Naive thymus-derived CD4-positive, alpha-beta T cell (primary cell): ENCODE measurements at regions not wholly inside any gene's neighbourhood (a gene's known extent, or its start where the extent isn't known, plus 50 kb on each side); places are given as distances from the start of the nearest gene placed in this dataset.

Experiments
- ATAC-seq: fragments of 150-1000 bp; cut with Tn5 transposase; 2 replicates; pipeline ENCODE4 v1.10.0; 2021; ENCODE audit warnings: mild to moderate bottlenecking, moderate library complexity
- CTCF ChIA-PET: fragments of 350-600 bp; sonication (Branson Sonifier 250); formaldehyde crosslinking; loops from one replicate; lab custom pipeline; 2021; ENCODE audit warnings: antibody characterized with exemption; lab: Charles Lee
- POLR2A ChIA-PET: fragments of 350-600 bp; sonication (Branson Sonifier 250); formaldehyde crosslinking; loops from one replicate; lab custom pipeline; 2021; ENCODE audit warnings: antibody characterized with exemption, inconsistent platforms; lab: Charles Lee
- DNase-seq, 9 donors: peaks; one replicate each; pipeline versions ENCODE4 v3.0.0 to v3.0.0-alpha.2; 2020 to 2022; ENCODE audit warnings: mixed read lengths in 1 of 9
- H3K27ac ChIP-seq: one replicate; pipeline ENCODE4 v1.7.0; 2013; ENCODE audit warnings: mild to moderate bottlenecking, low read depth, low read length, moderate library complexity
- H3K27me3 ChIP-seq, 2 donors: one replicate each; pipeline ENCODE4 v1.7.0; 2013; ENCODE audit warnings: low read length in 2 of 2, mild to moderate bottlenecking in 2 of 2, moderate library complexity in 2 of 2; ENCODE audit not compliant: control insufficient read depth in 2 of 2, insufficient read depth in 2 of 2
- H3K36me3 ChIP-seq, 3 experiments: 1 replicate in 2 of 3; 2 replicates in 1 of 3; pipeline ENCODE4 v1.7.0; 2013; ENCODE audit warnings: low read length in 3 of 3, mild to moderate bottlenecking in 3 of 3, moderate library complexity in 1 of 3; ENCODE audit not compliant: insufficient read depth in 3 of 3, control insufficient read depth in 2 of 3
- H3K4me1 ChIP-seq, 2 donors: one replicate each; pipeline ENCODE4 v1.7.0; 2013; ENCODE audit warnings: low read length in 2 of 2, mild to moderate bottlenecking in 2 of 2, moderate library complexity in 1 of 2; ENCODE audit not compliant: control insufficient read depth in 2 of 2, insufficient read depth in 2 of 2
- H3K4me3 ChIP-seq: 2 replicates; pipeline ENCODE4 v1.7.0; 2013; ENCODE audit warnings: mild to moderate bottlenecking, low read length
- H3K9me3 ChIP-seq, 3 experiments: 1 replicate in 2 of 3; 2 replicates in 1 of 3; pipeline ENCODE4 v1.7.0; 2013; ENCODE audit warnings: low read length in 3 of 3; ENCODE audit not compliant: control insufficient read depth in 2 of 3
- H3K27ac Mint-ChIP-seq, 9 donors: one replicate each; pipeline ENCODE4 v1.8.0; 2020 to 2022; ENCODE audit warnings: mixed read lengths in 9 of 9, mild to moderate bottlenecking in 8 of 9, moderate library complexity in 5 of 9, inconsistent platforms in 2 of 9
- H3K27me3 Mint-ChIP-seq, 5 donors: one replicate each; pipeline ENCODE4 v1.8.0; 2021 to 2022; ENCODE audit warnings: mixed read lengths in 5 of 5, mild to moderate bottlenecking in 1 of 5
- H3K36me3 Mint-ChIP-seq, 5 donors: one replicate each; pipeline ENCODE4 v1.8.0; 2020 to 2022; ENCODE audit warnings: mixed read lengths in 5 of 5, mild to moderate bottlenecking in 3 of 5, inconsistent platforms in 1 of 5
- H3K4me1 Mint-ChIP-seq, 7 donors: one replicate each; pipeline ENCODE4 v1.8.0; 2020 to 2022; ENCODE audit warnings: mixed read lengths in 7 of 7, mild to moderate bottlenecking in 3 of 7, inconsistent platforms in 1 of 7
- H3K4me3 Mint-ChIP-seq, 10 donors: one replicate each; pipeline ENCODE4 v1.8.0; 2020 to 2022; ENCODE audit warnings: mild to moderate bottlenecking in 10 of 10, mixed read lengths in 10 of 10, moderate library complexity in 6 of 10, inconsistent platforms in 2 of 10
- H3K9me3 Mint-ChIP-seq, 11 donors: one replicate each; pipeline ENCODE4 v1.8.0; 2020 to 2022; ENCODE audit warnings: mixed read lengths in 11 of 11, mild to moderate bottlenecking in 4 of 11, inconsistent platforms in 1 of 11, moderate library complexity in 1 of 11
- intact Hi-C, 2 donors: fragments of 100-400 bp; cut with micrococcal nuclease; formaldehyde crosslinking; loops; one replicate each; pipeline ENCODE4 v1.15.1; 2023

DNA sequence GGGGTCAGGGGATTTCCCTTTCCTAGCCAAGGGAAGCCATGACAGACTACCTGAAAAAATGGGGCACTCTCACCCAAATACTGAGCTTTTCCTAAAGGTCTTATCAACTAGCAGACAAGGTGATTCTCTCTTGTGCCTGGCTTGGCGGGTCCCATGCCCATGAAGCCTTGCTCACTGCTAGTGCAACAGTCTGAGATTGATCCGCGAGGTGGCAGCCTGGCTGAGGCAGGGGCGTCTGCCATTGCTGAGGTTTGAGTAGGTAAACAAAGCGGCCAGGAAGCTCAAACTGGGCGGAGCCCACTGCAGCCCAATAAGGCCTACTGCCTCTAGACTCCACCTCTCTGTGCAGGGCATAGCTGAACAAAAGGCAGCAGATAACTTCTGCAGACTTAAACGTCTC, 152.6 kb upstream of the PMFBP1 start:
- H3K9me3 Mint-ChIP-seq, result peaks cover 5 to 61% (median 23%) of the 10 kb centered on the region in 11 donors
- CTCF ChIA-PET, result no interaction called here
- H3K36me3 ChIP-seq, result no peaks in the 10 kb centered on the region
- peaks cover 1 to 15% (median 4%) of the 10 kb centered on the region in 5 donors for H3K36me3 Mint-ChIP-seq
- H3K27ac Mint-ChIP-seq, result no peak overlapping the region
- H3K4me3 Mint-ChIP-seq, result no peak overlapping the region
- H3K4me3 ChIP-seq, result no peak overlapping the region
- peaks cover 0 to 11% (median 0%) of the 10 kb centered on the region in 5 donors for H3K27me3 Mint-ChIP-seq
- H3K4me1 ChIP-seq, result no peaks in the 10 kb centered on the region
- H3K27ac ChIP-seq, result no peak overlapping the region
- no peak for DNase-seq
- no peak for ATAC-seq
- POLR2A ChIA-PET, result no interaction called here
- H3K4me1 Mint-ChIP-seq, result no peaks in the 10 kb centered on the region
- H3K27me3 ChIP-seq, result no peaks in the 10 kb centered on the region
- H3K9me3 ChIP-seq, result peaks cover 0 to 4% (median 0%) of the 10 kb centered on the region in 3 experiments
- intact Hi-C loops, result no loop called here

GRCh38 chr16:72317446-72317845, 145.5 kb upstream of the PMFBP1 start:
- H3K27ac Mint-ChIP-seq, result no peak overlapping the region
- Histone ChIP-seq H3K4me1 (no peaks in the 10 kb centered on the region), H3K4me3 (no peak overlapping the region), H3K9me3 (peaks cover 0 to 4% (median 0%) of the 10 kb centered on the region in 3 experiments), H3K36me3 (no peaks in the 10 kb centered on the region), H3K27ac (no peak overlapping the region), H3K27me3 (no peaks in the 10 kb centered on the region)
- H3K9me3 Mint-ChIP-seq, result peaks cover 3 to 30% (median 13%) of the 10 kb centered on the region in 11 donors
- intact Hi-C loops, result no loop called here
- H3K4me1 Mint-ChIP-seq, result no peaks in the 10 kb centered on the region
- H3K27me3 Mint-ChIP-seq, result peaks cover 0 to 30% (median 5%) of the 10 kb centered on the region in 5 donors
- peaks cover 1 to 13% (median 4%) of the 10 kb centered on the region in 5 donors for H3K36me3 Mint-ChIP-seq
- ChIA-PET POLR2A (no interaction called here), CTCF (no interaction called here)
- DNase-seq (no peak), ATAC-seq (no peak)
- H3K4me3 Mint-ChIP-seq, result no peak overlapping the region

DNA sequence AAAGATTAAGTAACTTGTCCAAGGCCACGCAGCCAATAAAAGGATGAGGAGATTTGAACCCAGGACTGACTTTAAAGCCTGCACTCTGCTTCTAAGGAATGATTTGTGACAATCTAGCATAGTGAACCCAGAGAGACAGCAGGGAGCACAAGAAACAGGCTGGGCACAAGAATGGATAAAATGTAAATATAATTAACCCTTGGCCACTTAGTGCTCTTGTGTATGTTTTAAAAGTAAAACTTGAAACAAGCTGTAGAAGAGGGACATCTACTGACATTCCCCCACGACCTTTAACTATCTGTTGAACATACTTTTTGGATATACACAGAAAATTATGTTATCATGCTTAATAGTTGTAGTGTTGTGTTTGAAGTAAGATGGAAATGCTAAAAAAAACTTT, 141.9 kb upstream of the PMFBP1 start:
- Mint-ChIP-seq H3K4me1 (no peaks in the 10 kb centered on the region), H3K27ac (no peak overlapping the region), H3K27me3 (peaks cover 0 to 20% (median 5%) of the 10 kb centered on the region in 5 donors), H3K9me3 (peaks cover 0 to 14% (median 7%) of the 10 kb centered on the region in 11 donors), H3K4me3 (no peak overlapping the region), H3K36me3 (peaks cover 0 to 4% (median 0%) of the 10 kb centered on the region in 5 donors)
- no peaks in the 10 kb centered on the region for H3K9me3 ChIP-seq
- no peaks in the 10 kb centered on the region for H3K36me3 ChIP-seq
- intact Hi-C loops, result no loop called here
- no peaks in the 10 kb centered on the region for H3K4me1 ChIP-seq
- DNase-seq (no peak), ATAC-seq (no peak)
- H3K27ac ChIP-seq, result no peak overlapping the region
- H3K4me3 ChIP-seq, result no peak overlapping the region
- no peaks in the 10 kb centered on the region for H3K27me3 ChIP-seq
- ChIA-PET CTCF (no interaction called here), POLR2A (no interaction called here)

GRCh38 chr16:72312828-72313227, 140.9 kb upstream of the PMFBP1 start:
- H3K4me1 Mint-ChIP-seq, result no peaks in the 10 kb centered on the region
- ATAC-seq (no peak), DNase-seq (no peak)
- H3K4me3 Mint-ChIP-seq, result no peak overlapping the region
- Histone ChIP-seq H3K9me3 (no peaks in the 10 kb centered on the region), H3K4me3 (no peak overlapping the region), H3K36me3 (no peaks in the 10 kb centered on the region), H3K27ac (no peak overlapping the region), H3K4me1 (no peaks in the 10 kb centered on the region), H3K27me3 (no peaks in the 10 kb centered on the region)
- H3K36me3 Mint-ChIP-seq, result no peaks in the 10 kb centered on the region
- H3K27me3 Mint-ChIP-seq, result peaks cover 0 to 16% (median 5%) of the 10 kb centered on the region in 5 donors
- CTCF ChIA-PET, result no interaction called here
- no peak overlapping the region for H3K27ac Mint-ChIP-seq
- POLR2A ChIA-PET, result no interaction called here
- intact Hi-C loops, result no loop called here
- peaks cover 0 to 22% (median 7%) of the 10 kb centered on the region in 11 donors for H3K9me3 Mint-ChIP-seq

DNA sequence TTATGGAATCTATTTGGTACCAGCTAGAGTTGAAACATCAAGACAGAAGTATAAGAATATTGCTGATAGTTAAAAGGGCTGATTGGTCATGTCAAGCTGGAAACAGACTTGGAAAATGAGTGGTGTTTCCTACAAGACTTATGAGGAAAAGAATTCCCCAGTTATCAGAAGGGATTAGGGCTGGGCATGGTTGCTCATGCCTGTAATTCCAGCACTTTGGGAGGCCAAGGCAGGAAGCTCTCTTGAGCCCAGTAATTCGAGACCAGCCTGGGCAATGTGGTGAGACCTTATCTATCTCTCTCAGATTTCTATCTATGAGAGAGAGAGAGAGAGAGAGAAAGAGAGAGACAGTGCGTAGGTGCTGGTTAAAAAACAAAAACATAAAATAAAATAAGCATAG, 139.5 kb upstream of the PMFBP1 start:
- Histone ChIP-seq H3K9me3 (no peaks in the 10 kb centered on the region), H3K27ac (no peak overlapping the region), H3K4me3 (no peak overlapping the region), H3K4me1 (no peaks in the 10 kb centered on the region), H3K27me3 (no peaks in the 10 kb centered on the region), H3K36me3 (no peaks in the 10 kb centered on the region)
- CTCF ChIA-PET, result no interaction called here
- ATAC-seq (no peak), DNase-seq (no peak)
- POLR2A ChIA-PET, result no interaction called here
- no peak overlapping the region for H3K4me3 Mint-ChIP-seq
- intact Hi-C loops, result no loop called here
- no peaks in the 10 kb centered on the region for H3K4me1 Mint-ChIP-seq
- H3K36me3 Mint-ChIP-seq, result no peaks in the 10 kb centered on the region
- H3K27me3 Mint-ChIP-seq, result peaks cover 0 to 10% (median 0%) of the 10 kb centered on the region in 5 donors
- H3K27ac Mint-ChIP-seq, result no peak overlapping the region
- peaks cover 0 to 29% (median 8%) of the 10 kb centered on the region in 11 donors for H3K9me3 Mint-ChIP-seq

DNA sequence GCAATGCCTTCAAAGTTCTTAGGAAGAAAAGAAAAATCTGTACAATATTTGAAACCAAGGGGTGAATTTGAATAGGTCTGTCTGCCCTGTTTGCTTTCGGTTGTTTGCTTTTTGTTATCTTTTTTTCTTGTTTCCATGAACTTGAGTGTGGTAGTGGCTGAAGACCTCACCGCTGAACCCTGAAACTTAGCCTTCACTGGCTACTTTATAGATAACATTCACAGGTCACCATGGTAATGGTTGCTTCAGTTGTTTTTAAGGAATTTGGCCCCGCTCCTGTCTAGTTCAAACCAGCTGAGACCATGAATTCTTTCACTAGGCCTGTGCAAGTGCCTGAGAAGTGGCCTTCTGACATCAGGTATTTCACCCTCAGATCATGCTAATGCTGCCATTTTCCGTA, 137.0 kb upstream of the PMFBP1 start:
- no peaks in the 10 kb centered on the region for H3K36me3 ChIP-seq
- POLR2A ChIA-PET, result no interaction called here
- H3K4me3 Mint-ChIP-seq, result no peak overlapping the region
- intact Hi-C loops, result no loop called here
- no peak overlapping the region for H3K27ac Mint-ChIP-seq
- H3K4me3 ChIP-seq, result no peak overlapping the region
- ATAC-seq, result no peak
- no peaks in the 10 kb centered on the region for H3K27me3 ChIP-seq
- no peaks in the 10 kb centered on the region for H3K36me3 Mint-ChIP-seq
- H3K9me3 ChIP-seq, result no peaks in the 10 kb centered on the region
- H3K27ac ChIP-seq, result no peak overlapping the region
- H3K27me3 Mint-ChIP-seq, result no peaks in the 10 kb centered on the region
- H3K4me1 Mint-ChIP-seq, result no peaks in the 10 kb centered on the region
- H3K4me1 ChIP-seq, result no peaks in the 10 kb centered on the region
- H3K9me3 Mint-ChIP-seq, result peaks cover 0 to 41% (median 11%) of the 10 kb centered on the region in 11 donors
- no peak for DNase-seq
- CTCF ChIA-PET, result no interaction called here

GRCh38 chr16:72308396-72308795, 136.4 kb upstream of the PMFBP1 start:
- Mint-ChIP-seq H3K27me3 (peaks cover 0 to 2% (median 0%) of the 10 kb centered on the region in 5 donors), H3K4me1 (no peaks in the 10 kb centered on the region), H3K4me3 (no peak overlapping the region), H3K27ac (no peak overlapping the region), H3K9me3 (peaks cover 0 to 46% (median 15%) of the 10 kb centered on the region in 11 donors), H3K36me3 (no peaks in the 10 kb centered on the region)
- intact Hi-C loops, result no loop called here
- H3K4me3 ChIP-seq, result no peak overlapping the region
- no peaks in the 10 kb centered on the region for H3K4me1 ChIP-seq
- H3K9me3 ChIP-seq, result no peaks in the 10 kb centered on the region
- ChIA-PET POLR2A (no interaction called here), CTCF (no interaction called here)
- H3K36me3 ChIP-seq, result no peaks in the 10 kb centered on the region
- ATAC-seq (no peak), DNase-seq (no peak)
- H3K27me3 ChIP-seq, result no peaks in the 10 kb centered on the region
- no peak overlapping the region for H3K27ac ChIP-seq
